ES-I3 (cell line): ENCODE measurements at regions not wholly inside any gene's neighbourhood (a gene's known extent, or its start where the extent isn't known, plus 50 kb on each side); places are given as distances from the start of the nearest gene placed in this dataset.
"Not testable (repeated sequence)": the region's sequence is repeated elsewhere in the genome, so short reads cannot be mapped to it uniquely, and the experiment has no call there.

ENCODE experiments used
- H3K36me3 ChIP-seq: 2 replicates; pipeline ENCODE4 v1.6.1; 2013; ENCODE audit warnings: mild to moderate bottlenecking, low read length, control low read depth, moderate library complexity; ENCODE audit not compliant: insufficient read depth
- H3K4me1 ChIP-seq: 2 replicates; pipeline ENCODE4 v1.6.1; 2013; ENCODE audit warnings: mild to moderate bottlenecking, control low read depth, low read length; ENCODE audit not compliant: insufficient read depth
- H3K9ac ChIP-seq: 2 replicates; pipeline ENCODE4 v1.6.1; 2013; ENCODE audit warnings: low read depth, mild to moderate bottlenecking, low read length, moderate library complexity
- H3K9me3 ChIP-seq: 2 replicates; pipeline ENCODE4 v1.6.1; 2013; ENCODE audit warnings: mild to moderate bottlenecking, low read length, moderate library complexity; ENCODE audit not compliant: control insufficient read depth, insufficient read depth

DNA sequence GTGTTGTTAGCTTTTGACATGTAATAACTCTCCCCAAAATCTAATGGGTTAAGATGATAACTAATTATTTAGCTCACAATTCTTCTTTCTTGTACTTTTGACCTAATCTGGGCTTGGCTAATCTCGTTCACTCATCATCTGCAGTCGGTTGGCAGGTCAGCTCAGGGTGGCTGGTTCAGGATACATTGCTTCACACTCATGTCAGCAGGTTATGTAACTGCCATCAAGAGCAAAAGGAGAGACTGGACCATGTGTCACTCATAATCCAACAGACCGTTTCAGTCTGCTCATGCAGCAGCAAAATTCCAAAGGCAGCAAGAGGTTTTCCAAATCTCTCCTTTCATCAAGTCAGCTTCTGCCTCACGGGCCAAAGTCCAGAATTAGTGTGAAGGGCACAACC lies 998.4 kb upstream of the CTNND2 start:
- H3K9me3 ChIP-seq, result no peaks in the 10 kb centered on the region
- H3K36me3 ChIP-seq, result no peaks in the 10 kb centered on the region
- no peaks in the 10 kb centered on the region for H3K4me1 ChIP-seq
- no peak overlapping the region for H3K9ac ChIP-seq

- no peak overlapping the region for H3K9ac ChIP-seq
- H3K9me3 ChIP-seq, result no peaks in the 10 kb centered on the region
- H3K4me1 ChIP-seq, result no peaks in the 10 kb centered on the region
- no peaks in the 10 kb centered on the region for H3K36me3 ChIP-seq
These were observed 997.5 kb upstream of the CTNND2 start for GRCh38 chr5:12901696-12902095.

DNA sequence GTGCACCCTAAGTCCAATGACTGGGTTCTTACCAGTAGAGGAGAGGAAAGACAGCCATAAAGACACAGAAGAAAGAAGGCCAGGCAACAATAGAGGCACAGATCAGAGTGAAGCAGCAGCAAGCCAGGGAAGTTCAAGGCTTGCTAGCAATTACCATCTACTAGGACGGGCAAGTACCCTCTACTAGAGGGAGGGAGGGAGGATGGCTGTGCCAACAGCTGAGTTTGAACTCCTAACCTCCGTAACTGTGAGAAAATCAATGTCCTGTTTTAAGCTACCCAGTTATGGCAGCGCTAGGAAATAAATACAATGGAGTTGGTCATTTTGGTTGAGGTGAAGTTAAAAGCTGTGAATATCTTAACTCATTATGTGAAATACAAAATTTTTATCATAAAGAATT lies 991.8 kb upstream of the CTNND2 start:
- Histone ChIP-seq H3K9me3 (no peaks in the 10 kb centered on the region), H3K4me1 (no peaks in the 10 kb centered on the region), H3K36me3 (no peaks in the 10 kb centered on the region), H3K9ac (no peak overlapping the region)

DNA sequence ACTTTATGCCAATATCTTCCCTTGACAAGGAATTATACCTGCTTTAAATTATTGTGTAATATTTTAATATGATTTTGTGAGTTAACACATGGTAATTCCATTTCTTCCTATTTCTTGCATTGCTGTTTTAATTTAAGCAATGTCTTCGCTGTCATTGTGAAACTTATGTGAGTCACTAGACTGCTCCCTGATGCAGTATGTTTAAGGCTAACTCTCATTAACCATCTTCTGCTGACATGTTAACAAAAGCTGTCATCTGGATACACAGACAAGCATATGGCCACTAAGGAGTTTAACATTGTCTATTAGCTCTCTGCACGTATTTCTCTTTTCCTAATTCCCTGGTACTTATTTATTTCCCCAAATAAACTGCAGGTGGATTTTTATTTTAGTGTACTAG lies 980.8 kb upstream of the CTNND2 start:
- no peak overlapping the region for H3K9ac ChIP-seq
- no peaks in the 10 kb centered on the region for H3K9me3 ChIP-seq
- no peaks in the 10 kb centered on the region for H3K36me3 ChIP-seq
- peaks cover 3% of the 10 kb centered on the region for H3K4me1 ChIP-seq

- H3K9me3 ChIP-seq, result no peaks in the 10 kb centered on the region
- peaks cover 3% of the 10 kb centered on the region for H3K4me1 ChIP-seq
- no peak overlapping the region for H3K9ac ChIP-seq
- no peaks in the 10 kb centered on the region for H3K36me3 ChIP-seq
These were observed 979.1 kb upstream of the CTNND2 start for GRCh38 chr5:12883395-12883794.

DNA sequence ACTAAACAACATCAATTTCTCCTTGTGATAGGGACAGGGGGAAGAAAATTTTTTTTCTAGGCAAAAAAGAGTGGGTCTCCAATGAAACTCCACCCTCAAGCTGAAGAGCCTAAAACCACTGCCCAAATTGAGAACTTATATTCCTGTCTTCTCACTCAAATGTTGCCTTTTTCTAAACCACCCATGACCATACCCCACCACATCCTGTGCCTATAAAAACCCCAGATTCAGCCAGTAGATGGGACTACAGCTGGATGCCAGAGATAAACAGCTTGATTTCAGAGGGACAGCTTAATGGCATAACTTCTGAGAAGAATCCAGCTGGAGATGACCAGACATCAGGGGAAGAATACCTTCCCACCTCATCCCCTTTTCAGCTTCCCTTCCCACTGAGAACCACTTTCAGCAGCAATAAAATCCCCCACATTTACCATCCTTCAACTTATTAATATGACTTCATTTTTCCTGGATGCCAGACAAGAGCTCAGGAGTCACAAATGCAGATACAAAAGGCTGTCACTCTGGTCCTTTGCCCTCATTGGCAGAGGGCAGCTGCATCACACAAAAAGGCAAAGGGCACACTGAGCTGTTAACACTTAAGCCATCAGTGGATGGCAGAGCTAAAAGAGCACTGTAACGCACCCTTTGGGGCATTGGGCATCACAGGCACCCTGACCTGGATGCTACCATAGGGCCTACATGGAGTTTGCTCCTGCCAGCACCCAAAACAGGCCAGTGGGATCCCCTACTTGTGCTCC lies 972.5 kb upstream of the CTNND2 start:
- H3K4me1 ChIP-seq, result no peaks in the 10 kb centered on the region
- no peaks in the 10 kb centered on the region for H3K36me3 ChIP-seq
- no peak overlapping the region for H3K9ac ChIP-seq
- H3K9me3 ChIP-seq, result no peaks in the 10 kb centered on the region

DNA sequence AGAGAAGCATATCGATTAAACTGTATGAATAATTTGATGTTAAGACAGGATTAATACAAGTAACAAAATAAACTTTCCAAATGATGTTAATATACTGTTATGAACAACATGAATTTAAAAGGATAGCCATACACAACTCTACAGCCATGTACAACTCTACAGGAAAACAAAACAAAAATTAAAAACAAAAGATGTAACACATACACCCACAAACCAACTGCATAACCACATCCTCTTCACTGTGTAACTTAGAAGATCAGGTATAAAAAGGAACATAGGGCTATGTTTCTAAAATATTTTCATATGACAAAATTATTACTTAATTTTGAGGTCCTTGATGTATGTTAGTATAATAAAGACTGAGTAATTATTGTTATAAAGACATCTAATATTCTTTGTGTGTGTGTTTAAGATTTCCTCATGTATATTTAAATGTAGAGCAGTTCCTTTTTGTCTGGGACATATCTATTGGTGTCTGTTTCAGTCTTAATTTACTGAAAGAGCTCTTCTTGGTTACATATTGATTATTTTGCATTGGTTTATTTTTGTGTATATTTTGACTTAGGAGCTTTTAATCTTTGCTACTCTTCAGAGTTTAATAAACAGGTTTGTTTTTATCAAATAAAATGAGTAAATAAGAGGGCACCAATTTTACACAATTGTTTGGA lies 966.8 kb upstream of the CTNND2 start:
- Histone ChIP-seq H3K36me3 (no peaks in the 10 kb centered on the region; the same call in 1 of the 2 replicates), H3K4me1 (peaks cover 2% of the 10 kb centered on the region; the same call in 1 of the 2 replicates), H3K9me3 (no peaks in the 10 kb centered on the region), H3K9ac (no peak overlapping the region)

GRCh38 chr5:12865529-12865928 lies 961.3 kb upstream of the CTNND2 start:
- H3K36me3 ChIP-seq, result no peaks in the 10 kb centered on the region; the same call in 1 of the 2 replicates

GRCh38 chr5:12861886-12862654 lies 957.8 kb upstream of the CTNND2 start:
- H3K9me3 ChIP-seq, result peaks cover 4% of the 10 kb centered on the region; the same call in 1 of the 2 replicates
- no peak overlapping the region for H3K9ac ChIP-seq
- H3K4me1 ChIP-seq, result peaks cover 11% of the 10 kb centered on the region
- H3K36me3 ChIP-seq, result no peaks in the 10 kb centered on the region; the same call in 1 of the 2 replicates

More at GRCh38 chr5:12865529-12865928, 961.3 kb upstream of the CTNND2 start:
- Histone ChIP-seq H3K9ac (no peak overlapping the region), H3K4me1 (peaks cover 11% of the 10 kb centered on the region), H3K9me3 (no peaks in the 10 kb centered on the region)

GRCh38 chr5:12856105-12856504 lies 951.9 kb upstream of the CTNND2 start:
- not testable (repeated sequence) for H3K9me3 ChIP-seq, H3K36me3 ChIP-seq, H3K9ac ChIP-seq, H3K4me1 ChIP-seq

- Histone ChIP-seq H3K9me3 (peaks cover 4% of the 10 kb centered on the region; the same call in 1 of the 2 replicates), H3K4me1 (no peaks in the 10 kb centered on the region; the same call in 1 of the 2 replicates), H3K36me3 (no peaks in the 10 kb centered on the region), H3K9ac (no peak overlapping the region)
These were observed 950.1 kb upstream of the CTNND2 start for GRCh38 chr5:12854386-12854785.

DNA sequence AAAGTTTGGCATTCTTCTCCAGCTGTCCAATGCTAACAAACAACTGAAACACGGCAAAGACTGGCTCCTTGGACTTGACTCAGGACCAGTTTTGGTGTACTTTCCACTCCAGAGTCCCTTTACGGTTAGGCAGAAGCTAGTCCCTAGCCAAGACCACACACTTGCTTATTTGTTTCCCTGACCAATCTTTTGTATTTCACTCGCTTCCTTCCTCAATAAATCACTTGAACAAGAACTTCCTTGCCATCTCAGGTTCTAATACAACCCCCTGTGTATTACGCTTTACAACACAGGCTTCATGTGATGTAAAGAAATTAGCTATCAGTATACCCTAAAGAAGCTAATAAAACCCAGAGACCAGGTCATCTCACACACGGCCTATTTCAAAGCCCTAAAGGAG lies 947.5 kb upstream of the CTNND2 start:
- Histone ChIP-seq H3K4me1 (no peaks in the 10 kb centered on the region; the same call in 1 of the 2 replicates), H3K9ac (no peak overlapping the region), H3K36me3 (no peaks in the 10 kb centered on the region), H3K9me3 (no peaks in the 10 kb centered on the region)

DNA sequence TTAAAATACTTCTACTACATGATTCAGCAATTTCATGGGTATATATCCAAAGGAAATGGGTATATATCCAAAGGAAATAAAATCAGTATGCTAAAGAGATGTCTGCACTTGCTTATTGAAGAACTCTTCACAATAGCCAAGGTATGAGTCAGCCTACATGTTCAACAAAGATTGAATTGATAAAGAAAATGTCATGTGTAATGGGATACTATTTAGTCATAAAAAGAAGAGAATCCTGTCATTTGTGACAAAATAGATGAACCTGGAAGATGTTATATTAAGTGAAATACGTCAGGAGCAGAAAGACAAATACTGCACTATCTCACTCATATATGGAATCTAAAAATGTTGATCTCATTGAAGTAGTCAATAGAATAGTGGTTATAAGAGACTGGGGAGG lies 944.5 kb upstream of the CTNND2 start:
- Histone ChIP-seq H3K9me3 (no peaks in the 10 kb centered on the region), H3K4me1 (no peaks in the 10 kb centered on the region), H3K9ac (no peak overlapping the region), H3K36me3 (no peaks in the 10 kb centered on the region)

GRCh38 chr5:12845549-12846159 lies 941.4 kb upstream of the CTNND2 start:
- H3K4me1 ChIP-seq, result no peaks in the 10 kb centered on the region
- H3K9me3 ChIP-seq, result no peaks in the 10 kb centered on the region
- H3K9ac ChIP-seq, result no peak overlapping the region
- H3K36me3 ChIP-seq, result no peaks in the 10 kb centered on the region; the same call in 1 of the 2 replicates
